Esophagus muscularis mucosa (tissue), 3 donors: ENCODE measurements at regions not wholly inside any gene's neighbourhood (a gene's known extent, or its start where the extent isn't known, plus 50 kb on each side); places are given as distances from the start of the nearest gene placed in this dataset.

ENCODE experiments used
- CTCF ChIP-seq, 3 experiments: fragments of 200-600 bp in 2 of 3; fragments of 450-650 bp in 1 of 3; sonication (generic) in 2 of 3; IDR thresholded peaks; one replicate each; pipeline ENCODE4 v1.5.1; 2017 to 2019; ENCODE audit warnings: antibody characterized with exemption in 3 of 3, mild to moderate bottlenecking in 2 of 3, moderate library complexity in 1 of 3
- POLR2A ChIP-seq: fragments of 450-650 bp; IDR thresholded peaks from one replicate; pipeline ENCODE4 v1.6.1; 2017; ENCODE audit warnings: antibody characterized with exemption, moderate library complexity, mild to moderate bottlenecking, low read depth

DNA sequence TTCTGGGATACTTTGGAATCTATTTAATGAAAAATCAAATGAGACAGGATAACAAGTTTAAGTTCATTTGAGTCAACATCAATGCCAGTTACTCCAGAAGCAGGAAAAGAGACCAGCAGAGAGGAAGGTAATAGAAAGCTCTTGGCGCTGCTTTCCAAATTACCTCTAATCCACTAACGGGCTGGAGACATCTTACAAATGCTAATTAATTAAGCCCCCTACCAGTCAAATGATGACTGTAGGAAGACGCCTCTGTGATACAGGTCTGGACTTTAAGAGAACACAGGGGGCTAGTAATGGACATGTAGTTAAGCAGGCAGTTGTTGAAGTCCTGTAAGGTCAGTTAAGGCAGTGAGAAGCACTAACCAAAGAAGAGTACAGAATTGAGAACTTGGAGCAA, 65.3 kb upstream of the HTR4 start:
- TF ChIP-seq CTCF (IDR thresholded peaks at IDR 0.05) (no peak), POLR2A (no peak)
